OCI-LY3 (cell line): ENCODE measurements at regions not wholly inside any gene's neighbourhood (a gene's known extent, or its start where the extent isn't known, plus 50 kb on each side); places are given as distances from the start of the nearest gene placed in this dataset.

ENCODE experiments used
- CTCF ChIP-seq: fragments of 200-600, 300-600 bp; sonication (generic); IDR thresholded peaks from 2 replicates; pipeline ENCODE4 v1.5.1; 2014; ENCODE audit warnings: antibody characterized with exemption, low read length, low read depth
- EZH2phosphoT487 ChIP-seq: fragments of 200-600 bp; shearing (Covaris generic); IDR thresholded peaks from 2 replicates; pipeline ENCODE4 v1.6.1; 2018; ENCODE audit warnings: antibody characterized with exemption, mixed run types, low read depth

GRCh38 chr7:136131304-136131630 is 154.1 kb upstream of the MTPN start:
- TF ChIP-seq CTCF (no peak), EZH2phosphoT487 (no peak)
